Endothelial cell of umbilical vein (primary cell): ENCODE measurements at regions not wholly inside any gene's neighbourhood (a gene's known extent, or its start where the extent isn't known, plus 50 kb on each side); places are given as distances from the start of the nearest gene placed in this dataset.

Experiments used
- BruUV-seq: library from RNA; stranded (reverse); fragments of 400-500 nt; replicated peaks from 2 replicates; lab custom pipeline; 2021; lab: Mats Ljungman, UMichigan
- CTCF ChIA-PET: fragments of 300-600, 350-600 bp; sonication (Branson Sonifier 250); formaldehyde crosslinking; loops from one replicate; lab custom pipeline; 2021; ENCODE audit warnings: antibody characterized with exemption, inconsistent platforms; lab: Charles Lee
- POLR2A ChIA-PET: fragments of 300-600, 350-600 bp; sonication (Branson Sonifier 250); formaldehyde crosslinking; loops from one replicate; lab custom pipeline; 2021; ENCODE audit warnings: antibody characterized with exemption, inconsistent platforms; lab: Charles Lee
- DNase-seq: peaks from one replicate; pipeline ENCODE4 v3.0.0-alpha.2; 2011; ENCODE audit warnings: low read depth, low spot score
- FAIRE-seq: peaks from 2 replicates; lab custom pipeline; 2011; peaks lifted over from hg19 to GRCh38; lab: Jason Lieb, UNC
- H2AFZ ChIP-seq: 2 replicates; pipeline ENCODE4 v1.6.0; 2012; ENCODE audit warnings: low read depth, low read length, control low read depth, inconsistent platforms
- H3K27ac ChIP-seq: 2 replicates; pipeline ENCODE4 v1.5.1; 2011; ENCODE audit warnings: low read depth, mild to moderate bottlenecking, control low read depth, low read length, moderate library complexity; ENCODE audit not compliant: insufficient read depth
- H3K27me3 ChIP-seq, 2 experiments: 2 replicates each; pipeline versions ENCODE4 v1.6.0 to v1.6.1; 2011; ENCODE audit warnings: low read length in 2 of 2, mixed read lengths in 1 of 2; ENCODE audit not compliant: control insufficient read depth in 2 of 2, insufficient read depth in 2 of 2
- H3K36me3 ChIP-seq, 2 experiments: 2 replicates in 1 of 2; 3 replicates in 1 of 2; pipeline ENCODE4 v1.5.1; 2011; ENCODE audit warnings: low read length in 2 of 2, mild to moderate bottlenecking in 1 of 2, moderate library complexity in 1 of 2; ENCODE audit not compliant: control insufficient read depth in 2 of 2, insufficient read depth in 2 of 2; ENCODE audit errors: extremely low read depth in 1 of 2
- H3K4me1 ChIP-seq: 3 replicates; pipeline ENCODE4 v1.5.1; 2011; ENCODE audit warnings: mild to moderate bottlenecking, low read length; ENCODE audit not compliant: control insufficient read depth, insufficient read depth; ENCODE audit errors: extremely low read depth
- H3K4me2 ChIP-seq: 2 replicates; pipeline ENCODE4 v1.6.1; 2011; ENCODE audit warnings: low read length, control low read depth, mixed read lengths; ENCODE audit not compliant: insufficient read depth
- H3K4me3 ChIP-seq, 3 experiments: fragments of 200-600 bp in 1 of 3; sonication (generic), shearing (Covaris generic) in 1 of 3; replicated peaks in 1 of 3; 2 replicates each; pipeline ENCODE4 v1.5.1; 2011 to 2016; ENCODE audit warnings: control low read depth in 3 of 3, low read length in 3 of 3, mild to moderate bottlenecking in 2 of 3, inconsistent platforms in 1 of 3, low read depth in 1 of 3, moderate library complexity in 1 of 3; ENCODE audit not compliant: insufficient read depth in 1 of 3
- H3K79me2 ChIP-seq: 2 replicates; pipeline ENCODE4 v1.6.0; 2012; ENCODE audit warnings: low read length, inconsistent platforms; ENCODE audit not compliant: control insufficient read depth, insufficient read depth
- H3K9ac ChIP-seq: replicated peaks from 2 replicates; pipeline ENCODE3; 2011; ENCODE audit warnings: low read length, control low read depth; ENCODE audit not compliant: insufficient read depth; ENCODE audit errors: extremely low read depth
- H3K9me1 ChIP-seq: replicated peaks from 3 replicates; pipeline ENCODE4 v1.6.0; 2011; ENCODE audit warnings: mild to moderate bottlenecking, low read length; ENCODE audit not compliant: control insufficient read depth, insufficient read depth; ENCODE audit errors: extremely low read depth
- H3K9me3 ChIP-seq: replicated peaks from 2 replicates; pipeline ENCODE4 v1.5.1; 2012; ENCODE audit warnings: low read length, inconsistent platforms; ENCODE audit not compliant: control insufficient read depth, insufficient read depth
- H4K20me1 ChIP-seq: replicated peaks from 2 replicates; pipeline ENCODE3; 2011; ENCODE audit warnings: mild to moderate bottlenecking, low read length; ENCODE audit not compliant: control insufficient read depth, insufficient read depth; ENCODE audit errors: extremely low read depth
- CTCF ChIP-seq, 2 donors: IDR thresholded peaks; 1 replicate in 1 of 2; 2 replicates in 1 of 2; pipeline ENCODE4 v1.5.1; 2011; ENCODE audit warnings: low read length in 2 of 2, mild to moderate bottlenecking in 2 of 2, moderate library complexity in 2 of 2, control low read depth in 1 of 2, inconsistent platforms in 1 of 2, low read depth in 1 of 2; ENCODE audit not compliant: insufficient read depth in 1 of 2; ENCODE audit errors: extremely low read depth in 1 of 2
- EZH2 ChIP-seq: IDR thresholded peaks from 2 replicates; pipeline ENCODE4 v1.6.1; 2012; ENCODE audit warnings: borderline replicate concordance, low read depth, mild to moderate bottlenecking, moderate library complexity, low read length, inconsistent platforms; ENCODE audit not compliant: severe bottlenecking
- FOS ChIP-seq: IDR thresholded peaks from 2 replicates; pipeline ENCODE4 v1.6.1; 2011; ENCODE audit warnings: mild to moderate bottlenecking, low read length, moderate library complexity, borderline replicate concordance; ENCODE audit not compliant: insufficient read depth
- GATA2 ChIP-seq: IDR thresholded peaks from 2 replicates; pipeline ENCODE4 v1.7.0; 2011; ENCODE audit warnings: low read depth, mild to moderate bottlenecking, moderate library complexity, mixed read lengths, low read length; ENCODE audit not compliant: insufficient read length, insufficient read depth
- JUN ChIP-seq: IDR thresholded peaks from 2 replicates; pipeline ENCODE4 v1.6.1; 2011; ENCODE audit warnings: borderline replicate concordance, low read depth; ENCODE audit not compliant: insufficient read length, insufficient read depth
- MAX ChIP-seq: IDR thresholded peaks from 2 replicates; pipeline ENCODE4 v1.6.1; 2011; ENCODE audit not compliant: insufficient read depth, insufficient read length
- MYC ChIP-seq: IDR thresholded peaks from one replicate; pipeline ENCODE4 v1.6.1; 2011; ENCODE audit warnings: mild to moderate bottlenecking, low read depth, low read length
- POLR2A ChIP-seq: IDR thresholded peaks from 2 replicates; pipeline ENCODE4 v1.6.1; 2012; ENCODE audit warnings: low read depth, mild to moderate bottlenecking, control low read depth, low read length
- POLR2AphosphoS5 ChIP-seq: IDR thresholded peaks from 2 replicates; pipeline ENCODE4 v1.6.1; 2012; ENCODE audit warnings: low read depth, mild to moderate bottlenecking, control low read depth, low read length, moderate library complexity; ENCODE audit not compliant: insufficient read depth
- dilution Hi-C: fragments of 300-500 bp; cut with MboI; formaldehyde crosslinking; loops from one replicate; pipeline ENCODE4 v1.15.0; 2019; ENCODE audit warnings: low sequenced_read_pairs; ENCODE audit not compliant: extremely low pct_ligation_motif_present
- intact Hi-C: fragments of 100-400 bp; cut with micrococcal nuclease; formaldehyde crosslinking; loops from one replicate; pipeline ENCODE4 v1.10.0; 2022

- ChIA-PET CTCF (interaction anchor here (0.6 to 9.6 kb wide), 15 partner anchors 8 to 262 kb away, joined by 3 to 319 read pairs (median 27); partner anchors contain the start of genes IER5 and MR1), POLR2A (interaction anchor here (1.3 to 5.9 kb wide), 3 partner anchors 9 to 55 kb away, joined by 3 to 53 read pairs (median 4); partner anchors contain the start of gene IER5)
- H3K36me3 ChIP-seq, result no peaks in the 10 kb centered on the region
- no peaks in the 10 kb centered on the region for H4K20me1 ChIP-seq
- intact Hi-C loops (loop anchor here (5.0 kb wide), 2 partner anchors 192 to 512 kb away; partner anchors contain the start of gene XPR1), dilution Hi-C loops (no loop called here)
- no peak for FAIRE-seq
- no peak overlapping the region for H2AFZ ChIP-seq
- no peak for TF ChIP-seq FOS
- TF ChIP-seq EZH2, result no peak
- no peak for TF ChIP-seq CTCF (IDR thresholded peaks at IDR 0.05; ENCODE audit: extremely low read depth in 1 of 2, insufficient read depth in 1 of 2, low read depth in 1 of 2, low read length in 2 of 2)
- no peak for TF ChIP-seq JUN
- no peak for TF ChIP-seq MAX
- TF ChIP-seq MYC, result no peak
- no peak for TF ChIP-seq POLR2AphosphoS5
- no peak for TF ChIP-seq POLR2A
- TF ChIP-seq GATA2, result no peak
- H3K27me3 ChIP-seq, result peaks cover 0 to 9% of the 10 kb centered on the region in 2 experiments
- peaks cover 20% of the 10 kb centered on the region for H3K4me1 ChIP-seq
- no peak overlapping the region for H3K9ac ChIP-seq
- DNase-seq, result no peak
- BruUV-seq, result no TSS peak
- no peaks in the 10 kb centered on the region for H3K79me2 ChIP-seq
- H3K9me3 ChIP-seq, result no peaks in the 10 kb centered on the region
- no peak overlapping the region for H3K27ac ChIP-seq
- no peaks in the 10 kb centered on the region for H3K9me1 ChIP-seq
- H3K4me2 ChIP-seq, result no peak overlapping the region
- H3K4me3 ChIP-seq, result no peak overlapping the region
Observed at GRCh38 chr1:181144238-181144637, 55.7 kb downstream of the IER5 start.
